ENCODE measurements at regions not wholly inside any gene's neighbourhood (a gene's known extent, or its start where the extent isn't known, plus 50 kb on each side); places are given as distances from the start of the nearest gene placed in this dataset.

GRCh38 chr4:97330917-97331316 lies 812.4 kb downstream of the STPG2 start:
- DNase-seq (ENCODE audit: insufficient read length, low spot score, missing footprints) = no peak
- H3K27me3 ChIP-seq (ENCODE audit: insufficient read depth, low read length) = no peaks in the 10 kb centered on the region
- no peak overlapping the region for H3K4me3 ChIP-seq (ENCODE audit: insufficient read depth, low read length)
- no peaks in the 10 kb centered on the region for H3K4me1 ChIP-seq (ENCODE audit: insufficient read depth, low read length)
- no peaks in the 10 kb centered on the region for H3K79me2 ChIP-seq (ENCODE audit: insufficient read depth, low read length)
- H3K4me2 ChIP-seq (ENCODE audit: insufficient read depth, low read length) = no peak overlapping the region
- H3K27ac ChIP-seq (ENCODE audit: low read depth, low read length) = no peak overlapping the region
- TF ChIP-seq CTCF (IDR thresholded peaks at IDR 0.05; ENCODE audit: extremely low read depth, low read depth, low read length) = no peak
- no peak overlapping the region for H2AFZ ChIP-seq (ENCODE audit: low read length)
- no peaks in the 10 kb centered on the region for H4K20me1 ChIP-seq (ENCODE audit: insufficient read depth, low read length)
- H3K9me3 ChIP-seq (ENCODE audit: low read depth, low read length) = no peaks in the 10 kb centered on the region
- H3K36me3 ChIP-seq (ENCODE audit: insufficient read depth, low read length) = no peaks in the 10 kb centered on the region

DNA sequence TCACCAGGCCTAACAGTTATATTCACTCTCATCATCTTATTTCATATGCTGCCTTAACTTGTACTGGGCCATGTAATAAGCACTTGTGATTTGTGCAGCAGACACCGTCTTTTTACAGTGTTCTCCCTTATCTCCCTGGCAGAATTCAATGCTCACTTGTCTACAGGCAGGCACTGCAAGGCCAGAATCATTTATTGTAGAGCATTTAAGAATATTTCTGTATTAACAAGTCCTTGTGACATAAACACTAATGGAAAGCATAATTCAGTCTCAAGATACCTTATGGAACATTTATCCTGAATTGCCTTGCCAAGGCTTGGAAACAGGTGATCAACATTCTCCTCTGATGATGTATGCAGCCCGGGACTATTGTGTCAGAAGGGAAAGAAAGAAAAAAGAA lies 808.9 kb downstream of the STPG2 start:
- Histone ChIP-seq H4K20me1 (ENCODE audit: insufficient read depth, low read length) (no peaks in the 10 kb centered on the region), H3K27me3 (ENCODE audit: insufficient read depth, low read length) (no peaks in the 10 kb centered on the region), H3K36me3 (ENCODE audit: insufficient read depth, low read length) (no peaks in the 10 kb centered on the region), H3K79me2 (ENCODE audit: insufficient read depth, low read length) (no peaks in the 10 kb centered on the region), H3K4me1 (ENCODE audit: insufficient read depth, low read length) (no peaks in the 10 kb centered on the region), H3K4me3 (ENCODE audit: insufficient read depth, low read length) (no peak overlapping the region), H3K4me2 (ENCODE audit: insufficient read depth, low read length) (no peak overlapping the region), H3K27ac (ENCODE audit: low read depth, low read length) (no peak overlapping the region), H2AFZ (ENCODE audit: low read length) (no peak overlapping the region), H3K9me3 (ENCODE audit: low read depth, low read length) (no peaks in the 10 kb centered on the region)
- no peak for DNase-seq (ENCODE audit: insufficient read length, low spot score, missing footprints)
- no peak for TF ChIP-seq CTCF (IDR thresholded peaks at IDR 0.05; ENCODE audit: extremely low read depth, low read depth, low read length)

- Histone ChIP-seq H3K4me1 (ENCODE audit: insufficient read depth, low read length) (no peaks in the 10 kb centered on the region), H3K4me2 (ENCODE audit: insufficient read depth, low read length) (no peak overlapping the region), H2AFZ (ENCODE audit: low read length) (no peak overlapping the region), H3K27ac (ENCODE audit: low read depth, low read length) (no peak overlapping the region), H4K20me1 (ENCODE audit: insufficient read depth, low read length) (no peaks in the 10 kb centered on the region), H3K36me3 (ENCODE audit: insufficient read depth, low read length) (no peaks in the 10 kb centered on the region), H3K27me3 (ENCODE audit: insufficient read depth, low read length) (no peaks in the 10 kb centered on the region), H3K9me3 (ENCODE audit: low read depth, low read length) (no peaks in the 10 kb centered on the region), H3K4me3 (ENCODE audit: insufficient read depth, low read length) (no peak overlapping the region), H3K79me2 (ENCODE audit: insufficient read depth, low read length) (no peaks in the 10 kb centered on the region)
- no peak for DNase-seq (ENCODE audit: insufficient read length, low spot score, missing footprints)
- TF ChIP-seq CTCF (IDR thresholded peaks at IDR 0.05; ENCODE audit: extremely low read depth, low read depth, low read length) = no peak
Measured at GRCh38 chr4:97349468-97350186, 793.6 kb downstream of the STPG2 start.

- no peaks in the 10 kb centered on the region for H3K9me3 ChIP-seq (ENCODE audit: low read depth, low read length)
- H3K27me3 ChIP-seq (ENCODE audit: insufficient read depth, low read length) = no peaks in the 10 kb centered on the region
- no peak overlapping the region for H3K4me2 ChIP-seq (ENCODE audit: insufficient read depth, low read length)
- TF ChIP-seq CTCF (IDR thresholded peaks at IDR 0.05; ENCODE audit: extremely low read depth, low read depth, low read length) = no peak
- no peaks in the 10 kb centered on the region for H4K20me1 ChIP-seq (ENCODE audit: insufficient read depth, low read length)
- no peaks in the 10 kb centered on the region for H3K36me3 ChIP-seq (ENCODE audit: insufficient read depth, low read length)
- no peaks in the 10 kb centered on the region for H3K4me1 ChIP-seq (ENCODE audit: insufficient read depth, low read length)
- DNase-seq (ENCODE audit: insufficient read length, low spot score, missing footprints) = no peak
- H3K4me3 ChIP-seq (ENCODE audit: insufficient read depth, low read length) = no peak overlapping the region
- H3K27ac ChIP-seq (ENCODE audit: low read depth, low read length) = no peak overlapping the region
- H2AFZ ChIP-seq (ENCODE audit: low read length) = no peak overlapping the region
- no peaks in the 10 kb centered on the region for H3K79me2 ChIP-seq (ENCODE audit: insufficient read depth, low read length)
Measured at GRCh38 chr4:97353876-97354275, 789.4 kb downstream of the STPG2 start.
